ENCODE measurements at regions not wholly inside any gene's neighbourhood (a gene's known extent, or its start where the extent isn't known, plus 50 kb on each side); places are given as distances from the start of the nearest gene placed in this dataset.

DNA sequence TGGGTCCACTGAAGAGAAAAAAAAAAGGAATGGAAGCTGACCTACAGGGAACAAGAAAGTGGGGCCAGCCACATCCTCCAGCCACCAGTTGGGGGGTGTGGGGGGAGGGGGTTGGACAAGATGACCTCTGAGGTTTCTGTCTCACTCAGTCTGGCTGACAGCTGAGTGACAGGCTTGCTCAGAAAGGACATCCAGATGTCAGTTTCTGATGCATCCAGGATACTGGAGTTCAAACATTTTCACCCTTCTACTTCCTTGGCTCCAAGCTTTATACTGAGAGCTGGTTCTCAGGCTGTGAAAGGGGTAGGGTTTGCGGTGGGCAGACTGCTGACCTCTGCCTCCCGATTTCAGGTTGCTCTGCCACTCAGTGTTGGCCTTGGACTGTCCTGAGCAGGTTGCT, 2178.3 kb downstream of the TP53TG3F start:
- Histone ChIP-seq H3K4me3 (no peak overlapping the region), H3K27ac (no peak overlapping the region), H3K4me1 (replicated peaks) (no peaks in the 10 kb centered on the region), H3K36me3 (no peaks in the 10 kb centered on the region), H3K9me3 (no peaks in the 10 kb centered on the region), H3K27me3 (replicated peaks; ENCODE audit: insufficient read depth) (no peaks in the 10 kb centered on the region)
- 51% methylated on average over 2 of the region's 2 CpGs for WGBS
- intact Hi-C loops (cut with DNase I), result loop anchor here (10.0 kb wide), 1 partner anchor 63 kb away; no protein-coding TSS in a partner anchor
- no peak for DNase-seq (ENCODE audit: low spot score)
- TF ChIP-seq POLR2A (IDR thresholded peaks at IDR 0.05), result no peak

GRCh38 chr16:35639233-35640205, 2180.1 kb downstream of the TP53TG3F start:
- Histone ChIP-seq H3K27me3 (replicated peaks; ENCODE audit: insufficient read depth) (no peaks in the 10 kb centered on the region), H3K9me3 (no peaks in the 10 kb centered on the region), H3K4me3 (no peak overlapping the region), H3K4me1 (replicated peaks) (no peaks in the 10 kb centered on the region), H3K36me3 (no peaks in the 10 kb centered on the region), H3K27ac (no peak overlapping the region)
- TF ChIP-seq CTCF (IDR thresholded peaks at IDR 0.05) (no peak), POLR2A (IDR thresholded peaks at IDR 0.05) (no peak), POLR2AphosphoS5 (IDR thresholded peaks at IDR 0.05) (no peak)
- intact Hi-C loops (cut with DNase I), result loop anchor here (10.0 kb wide), 1 partner anchor 65 kb away; no protein-coding TSS in a partner anchor
- DNase-seq (ENCODE audit: low spot score), result no peak
- WGBS, result 37% methylated on average over 3 of the region's 3 CpGs

GRCh38 chr16:35642322-35642835, 2183.0 kb downstream of the TP53TG3F start:
- no peak overlapping the region for H3K27ac ChIP-seq
- DNase-seq (ENCODE audit: low spot score), result no peak
- intact Hi-C loops (cut with DNase I), result no loop called here
- 61% methylated on average over 4 of the region's 4 CpGs for WGBS
- no peak for TF ChIP-seq CTCF (IDR thresholded peaks at IDR 0.05)
- no peaks in the 10 kb centered on the region for H3K36me3 ChIP-seq
- no peaks in the 10 kb centered on the region for H3K27me3 ChIP-seq (replicated peaks; ENCODE audit: insufficient read depth)
- H3K9me3 ChIP-seq, result no peaks in the 10 kb centered on the region
- no peak overlapping the region for H3K4me3 ChIP-seq
- no peaks in the 10 kb centered on the region for H3K4me1 ChIP-seq (replicated peaks)

- Histone ChIP-seq H3K9me3 (no peaks in the 10 kb centered on the region), H3K27ac (no peak overlapping the region), H3K27me3 (replicated peaks; ENCODE audit: insufficient read depth) (no peaks in the 10 kb centered on the region), H3K36me3 (no peaks in the 10 kb centered on the region), H3K4me1 (replicated peaks) (no peaks in the 10 kb centered on the region), H3K4me3 (no peak overlapping the region)
- TF ChIP-seq POLR2A (IDR thresholded peaks at IDR 0.05), result no peak
- TF ChIP-seq CTCF (IDR thresholded peaks at IDR 0.05), result no peak
- TF ChIP-seq POLR2AphosphoS5 (IDR thresholded peaks at IDR 0.05), result no peak
- WGBS, result 89% methylated on average over 1 of the region's 1 CpG
- no peak for DNase-seq (ENCODE audit: low spot score)
- intact Hi-C loops (cut with DNase I), result no loop called here
Measured at GRCh38 chr16:35651841-35652240, 2192.4 kb downstream of the TP53TG3F start.

DNA sequence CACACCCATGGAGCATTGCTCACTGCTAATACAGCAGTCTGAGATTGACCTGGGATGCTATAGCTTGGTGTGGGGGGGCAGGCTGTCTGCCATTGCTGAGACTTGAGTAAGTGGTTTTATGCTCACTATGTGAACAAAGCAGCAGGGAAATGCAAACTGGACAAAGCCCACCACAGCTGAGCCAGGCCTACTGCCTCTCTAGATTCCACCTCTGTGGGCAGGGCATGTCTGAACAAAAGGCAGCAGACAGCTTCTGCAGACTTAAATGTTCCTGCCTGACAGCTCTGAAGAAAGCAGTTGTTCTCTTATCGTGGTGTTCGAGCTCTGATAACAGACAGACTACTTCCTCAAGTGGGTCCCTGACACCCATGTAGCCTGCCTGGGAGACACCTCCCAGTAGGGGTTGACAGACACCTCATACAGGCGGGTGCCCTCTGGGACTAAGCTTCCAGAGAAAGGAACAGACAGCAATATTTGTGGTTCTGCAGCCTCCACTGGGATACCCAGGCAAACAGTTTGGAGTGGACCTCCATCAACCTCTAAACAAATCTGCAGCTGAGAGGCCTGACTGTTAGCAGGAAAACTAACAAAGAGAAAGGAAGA, 2204.8 kb downstream of the TP53TG3F start:
- TF ChIP-seq POLR2A (IDR thresholded peaks at IDR 0.05), result no peak
- TF ChIP-seq POLR2AphosphoS5 (IDR thresholded peaks at IDR 0.05), result no peak
- no peak for TF ChIP-seq CTCF (IDR thresholded peaks at IDR 0.05)
- Histone ChIP-seq H3K4me1 (replicated peaks) (no peaks in the 10 kb centered on the region), H3K27me3 (replicated peaks; ENCODE audit: insufficient read depth) (no peaks in the 10 kb centered on the region), H3K4me3 (no peak overlapping the region), H3K27ac (no peak overlapping the region), H3K9me3 (no peaks in the 10 kb centered on the region), H3K36me3 (no peaks in the 10 kb centered on the region)
- intact Hi-C loops (cut with DNase I), result no loop called here
- DNase-seq (ENCODE audit: low spot score), result no peak
- 80% methylated on average over 3 of the region's 3 CpGs for WGBS

Data from prostate gland (tissue), 2 donors.